ENCODE measurements at regions not wholly inside any gene's neighbourhood (a gene's known extent, or its start where the extent isn't known, plus 50 kb on each side); places are given as distances from the start of the nearest gene placed in this dataset.
A peak's percentile ranks its signal among the peaks of the same experiment; 100 is the strongest.

GRCh38 chrX:47302396-47302795 lies 68.0 kb upstream of the ZNF157 start:
- DNase-seq: no peak

GRCh38 chrX:47306471-47307023 lies 63.8 kb upstream of the ZNF157 start:
- peak; percentile 20 for DNase-seq

DNA sequence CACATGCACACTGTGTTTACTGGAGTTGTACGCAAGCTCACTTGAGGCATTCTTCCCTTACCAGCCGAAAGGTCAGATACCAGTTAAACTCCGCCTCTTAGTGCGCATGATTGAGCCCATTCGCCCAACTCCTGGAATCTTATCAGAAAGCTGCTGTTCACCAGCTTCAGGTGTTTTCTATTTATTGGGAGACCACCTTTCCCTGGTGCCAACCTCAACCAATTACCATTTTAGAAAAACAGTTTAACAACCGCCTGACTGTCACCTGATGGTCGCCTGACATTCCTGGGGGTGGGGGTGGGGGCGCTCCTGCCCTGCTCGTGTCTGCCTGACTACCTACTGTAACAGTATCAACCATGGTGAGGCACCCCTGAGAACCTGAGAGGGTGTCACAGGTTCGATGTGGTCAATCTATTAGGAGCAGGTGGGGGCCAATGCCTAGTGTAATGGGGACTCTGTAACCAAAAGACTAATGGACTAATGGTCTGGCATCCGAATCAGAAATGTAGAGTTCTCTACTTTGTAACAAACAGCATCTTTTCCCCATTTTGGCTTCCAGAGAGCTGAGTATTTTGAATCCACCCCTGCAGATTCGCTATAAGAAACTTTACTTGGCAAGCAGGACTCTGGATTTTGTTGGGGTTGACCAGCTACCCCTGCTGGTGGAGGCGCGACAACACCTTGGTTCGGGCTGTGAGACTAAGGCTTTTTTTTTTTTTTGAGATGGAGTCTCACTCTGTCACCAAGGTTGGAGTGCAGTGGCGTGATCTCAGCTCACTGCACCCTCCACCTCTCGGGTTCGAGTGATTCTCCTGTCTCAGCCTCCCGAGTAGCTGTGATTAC lies 58.2 kb upstream of the ZNF157 start:
- DNase-seq: peak; percentile 48

GRCh38 chrX:47313056-47313455 lies 57.3 kb upstream of the ZNF157 start:
- no peak for DNase-seq

DNA sequence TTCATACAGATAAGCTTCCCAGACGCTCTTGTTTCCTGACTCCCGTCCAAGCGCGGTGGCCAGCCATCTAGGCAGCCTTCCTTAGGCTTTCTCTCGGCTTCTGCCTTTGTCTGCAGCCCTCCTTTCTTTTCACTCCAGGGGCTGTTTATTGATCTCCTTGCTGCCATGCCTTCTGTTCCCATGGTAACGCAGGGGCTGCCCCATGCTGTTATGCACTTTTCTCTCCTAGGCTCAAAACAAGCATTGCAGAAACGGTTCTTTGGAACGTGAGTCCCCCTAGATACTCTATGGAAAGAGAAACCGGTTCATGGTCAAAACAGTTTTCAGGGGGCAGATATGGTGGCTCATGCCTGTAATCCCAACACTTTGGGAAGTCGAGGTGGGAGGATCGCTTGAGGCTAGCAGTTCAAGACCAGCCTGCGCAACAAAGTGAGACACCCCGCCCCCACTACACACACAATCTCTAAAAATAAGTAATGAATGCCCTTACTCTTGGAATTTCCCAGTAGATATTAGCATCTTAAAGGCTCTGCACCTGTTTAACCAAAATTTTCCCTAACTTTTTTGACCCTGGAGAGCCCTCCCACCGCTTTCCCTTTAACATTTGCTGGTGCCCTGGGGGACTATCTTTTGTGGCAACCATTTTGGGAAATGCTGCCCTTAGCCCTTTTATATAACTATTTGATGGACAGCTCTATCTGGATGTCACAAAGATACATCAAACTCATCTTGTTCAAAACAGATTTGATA lies 53.9 kb upstream of the ZNF157 start:
- no peak for DNase-seq
